Inferior parietal cortex (tissue), 1 donor: ENCODE measurements at regions not wholly inside any gene's neighbourhood (a gene's known extent, or its start where the extent isn't known, plus 50 kb on each side); places are given as distances from the start of the nearest gene placed in this dataset.
A peak's percentile ranks its signal among the peaks of the same experiment; 100 is the strongest.

ENCODE experiments used
- DNase-seq: peaks from one replicate; pipeline ENCODE4 v3.0.0-alpha.2; 2016; ENCODE audit errors: extremely low spot score

DNA sequence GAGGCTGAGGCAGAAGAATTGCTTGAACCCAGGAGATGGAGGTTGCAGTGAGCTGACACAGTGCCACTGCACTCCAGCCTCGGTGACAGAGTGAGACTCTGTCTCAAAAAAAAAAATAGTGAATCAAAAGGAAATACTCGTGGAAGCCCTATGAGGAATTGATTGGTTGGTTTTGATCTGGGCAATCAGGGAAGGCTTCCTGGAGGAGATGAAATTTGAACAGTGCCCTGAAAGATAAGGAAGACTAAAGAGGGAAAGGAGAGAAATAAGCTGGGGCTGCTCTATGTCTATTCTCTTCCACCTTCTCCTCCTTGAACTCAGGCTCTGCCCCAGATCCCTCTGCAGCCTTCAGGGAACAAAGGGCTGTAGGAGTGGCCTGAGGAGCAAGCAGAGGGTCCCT lies 54.1 kb downstream of the IRF2BPL start:
- DNase-seq = no peak

DNA sequence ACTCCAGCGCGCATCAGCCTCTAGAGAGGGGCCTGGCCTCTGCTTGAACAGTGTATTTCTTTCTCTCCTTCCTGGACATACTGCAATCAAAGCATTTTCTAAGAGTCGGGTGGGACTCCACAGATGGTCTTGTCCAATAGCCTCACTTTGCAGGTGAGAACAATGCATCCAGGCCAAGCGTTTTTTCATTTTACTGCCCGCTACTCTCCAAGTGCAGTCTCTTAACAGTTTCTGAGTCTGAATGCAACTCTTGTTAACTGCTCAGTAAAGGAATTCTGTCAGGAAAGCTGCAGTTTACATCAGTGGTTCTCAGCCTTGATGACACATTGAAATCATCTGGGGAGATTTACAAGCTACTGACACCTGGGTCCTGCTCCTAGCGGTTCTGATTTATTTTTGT lies 57.0 kb downstream of the IRF2BPL start:
- no peak for DNase-seq

DNA sequence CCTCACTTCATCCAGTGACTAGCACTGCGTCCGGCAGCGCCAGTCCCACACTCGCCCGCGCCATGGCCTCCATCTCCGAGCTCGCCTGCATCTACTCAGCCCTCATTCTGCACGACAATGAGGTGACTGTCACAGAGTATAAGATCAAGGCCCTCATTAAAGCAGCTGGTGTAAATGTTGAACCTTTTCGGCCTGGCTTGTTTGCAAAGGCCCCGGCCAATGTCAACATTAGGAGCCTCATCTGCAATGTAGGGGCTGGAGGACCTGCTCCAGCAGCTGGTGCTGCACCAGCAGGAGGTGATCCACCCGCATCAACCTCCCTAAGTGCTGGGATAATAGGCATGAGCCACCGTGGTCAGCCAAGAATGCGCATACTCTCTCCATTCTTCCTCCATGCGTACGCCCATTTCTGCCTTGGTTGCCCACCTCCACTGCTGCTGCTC lies 59.9 kb downstream of the IRF2BPL start:
- no peak for DNase-seq

DNA sequence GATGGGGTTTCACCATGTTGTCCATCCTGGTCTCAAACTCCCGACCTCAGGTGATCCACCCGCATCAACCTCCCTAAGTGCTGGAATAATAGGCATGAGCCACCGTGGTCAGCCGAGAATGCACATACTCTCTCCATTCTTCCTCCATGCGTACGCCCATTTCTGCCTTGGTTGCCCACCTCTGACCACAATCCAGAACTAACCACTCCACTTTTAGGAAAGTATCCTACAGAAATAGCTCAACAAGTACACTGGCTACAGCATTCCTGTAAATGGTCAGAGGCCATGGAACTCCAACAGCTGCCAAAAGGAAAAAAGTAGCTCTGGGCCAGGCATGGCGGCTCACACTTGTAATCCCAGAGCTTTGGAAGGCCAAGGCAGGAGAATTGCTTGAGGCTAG lies 60.7 kb downstream of the IRF2BPL start:
- DNase-seq = no peak

DNA sequence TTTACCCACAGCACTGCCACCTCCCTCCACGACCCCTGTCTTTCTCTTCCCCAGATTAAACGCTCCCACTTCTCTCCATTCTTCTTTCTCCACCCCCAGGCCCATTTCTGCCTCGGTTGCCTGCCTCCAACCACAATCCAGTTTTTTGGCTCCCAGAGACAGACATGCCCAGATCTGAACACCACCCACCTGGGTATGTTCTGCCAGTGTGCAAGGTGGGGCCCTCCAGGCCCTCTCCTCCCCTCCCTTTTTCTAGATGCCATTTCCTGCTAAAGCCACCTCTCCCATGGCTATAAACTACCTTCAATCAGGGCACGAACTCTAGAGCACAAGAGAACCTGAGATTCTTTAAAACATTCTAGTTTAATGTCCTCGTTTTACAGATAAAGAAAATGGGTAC lies 63.3 kb downstream of the IRF2BPL start:
- DNase-seq = no peak

DNA sequence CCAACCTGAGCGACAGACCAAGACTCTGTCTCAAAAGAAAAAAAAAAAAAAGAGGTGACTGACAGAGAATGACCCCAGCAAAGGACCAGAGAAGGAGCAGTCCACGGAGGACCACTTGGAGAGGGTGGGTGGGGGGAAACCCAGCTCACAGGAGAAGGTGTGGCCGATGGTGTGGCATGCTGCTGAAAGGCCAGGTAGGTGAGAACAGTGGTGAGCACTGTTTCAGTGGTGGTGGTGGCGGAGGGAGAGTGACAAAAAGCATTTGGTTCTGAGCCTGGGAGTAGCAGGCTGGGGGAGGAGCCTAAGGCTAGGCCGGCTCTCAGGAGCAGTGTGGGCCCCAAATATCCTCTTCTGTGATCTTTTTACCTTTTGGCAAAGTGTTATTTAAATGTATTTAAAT lies 63.8 kb downstream of the IRF2BPL start:
- DNase-seq = no peak

DNA sequence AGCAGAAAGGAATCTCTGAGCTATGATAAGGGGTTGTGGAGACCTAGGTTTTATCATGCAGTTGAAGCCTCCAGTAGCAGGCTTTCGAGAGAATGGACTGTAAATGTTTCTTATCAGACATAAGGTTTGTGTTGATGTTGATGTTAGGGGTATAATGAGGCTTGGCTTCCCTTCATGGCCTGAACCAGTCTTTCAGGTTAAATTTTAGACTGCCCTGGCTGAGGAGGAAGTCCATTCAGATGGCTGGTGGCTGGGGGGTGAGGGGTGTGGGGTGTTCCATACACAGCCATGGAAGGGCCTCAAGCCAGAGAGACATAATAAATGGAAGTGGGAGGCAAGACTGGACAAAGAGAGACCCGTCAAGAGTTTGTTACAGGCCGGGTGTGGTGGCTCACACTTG lies 65.1 kb downstream of the IRF2BPL start:
- no peak for DNase-seq

DNA sequence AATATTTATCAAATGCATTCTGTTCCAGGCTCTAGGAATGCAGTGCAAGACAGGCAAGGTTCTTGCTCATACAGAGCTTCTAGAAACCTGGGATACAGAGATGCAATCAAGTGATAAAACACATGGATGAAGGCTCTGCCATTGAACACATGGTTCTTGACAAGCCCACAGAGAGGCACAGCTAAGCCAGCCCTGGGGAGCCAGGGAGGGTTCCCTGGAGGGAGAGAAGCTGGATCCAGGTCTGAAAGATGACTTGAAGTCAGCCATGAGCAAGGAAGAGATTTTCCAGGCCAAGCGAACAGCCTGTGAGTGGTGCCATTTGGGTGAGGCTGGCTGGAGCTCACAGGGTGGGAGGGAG lies 66.2 kb downstream of the IRF2BPL start:
- DNase-seq = no peak

DNA sequence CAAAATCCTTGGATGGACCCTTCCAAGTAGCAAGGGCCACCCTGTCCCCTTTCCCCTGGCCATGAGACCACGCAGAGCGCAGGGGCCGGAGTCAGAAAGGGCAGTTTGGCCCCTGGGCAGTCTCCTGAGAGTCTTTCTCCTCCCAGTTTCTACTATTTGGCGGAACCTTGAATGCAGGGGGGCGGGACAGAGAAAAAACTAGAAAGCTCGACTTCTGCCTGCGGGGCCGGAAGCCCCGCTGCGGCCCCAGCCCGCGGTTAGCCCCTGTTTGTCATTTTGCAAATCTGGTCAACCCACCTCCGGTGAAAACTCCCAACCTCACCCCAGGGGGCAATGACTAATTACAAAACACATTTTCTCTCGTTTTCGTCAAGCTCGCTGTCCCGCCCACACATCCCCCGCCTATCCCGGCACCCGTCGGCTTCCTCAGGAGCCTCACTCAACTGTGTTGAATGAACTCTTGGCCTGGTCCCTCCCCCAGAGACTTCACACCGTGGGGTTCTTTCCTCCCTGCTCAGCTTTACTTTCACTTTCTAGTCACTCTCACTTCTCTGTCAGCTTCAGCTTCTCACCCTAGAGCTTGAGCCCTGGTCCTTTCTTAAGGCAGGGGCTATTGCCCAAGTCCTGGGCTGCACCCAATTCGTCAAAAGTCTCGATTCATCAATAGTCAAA lies 66.7 kb downstream of the IRF2BPL start:
- DNase-seq = peak; percentile 63

DNA sequence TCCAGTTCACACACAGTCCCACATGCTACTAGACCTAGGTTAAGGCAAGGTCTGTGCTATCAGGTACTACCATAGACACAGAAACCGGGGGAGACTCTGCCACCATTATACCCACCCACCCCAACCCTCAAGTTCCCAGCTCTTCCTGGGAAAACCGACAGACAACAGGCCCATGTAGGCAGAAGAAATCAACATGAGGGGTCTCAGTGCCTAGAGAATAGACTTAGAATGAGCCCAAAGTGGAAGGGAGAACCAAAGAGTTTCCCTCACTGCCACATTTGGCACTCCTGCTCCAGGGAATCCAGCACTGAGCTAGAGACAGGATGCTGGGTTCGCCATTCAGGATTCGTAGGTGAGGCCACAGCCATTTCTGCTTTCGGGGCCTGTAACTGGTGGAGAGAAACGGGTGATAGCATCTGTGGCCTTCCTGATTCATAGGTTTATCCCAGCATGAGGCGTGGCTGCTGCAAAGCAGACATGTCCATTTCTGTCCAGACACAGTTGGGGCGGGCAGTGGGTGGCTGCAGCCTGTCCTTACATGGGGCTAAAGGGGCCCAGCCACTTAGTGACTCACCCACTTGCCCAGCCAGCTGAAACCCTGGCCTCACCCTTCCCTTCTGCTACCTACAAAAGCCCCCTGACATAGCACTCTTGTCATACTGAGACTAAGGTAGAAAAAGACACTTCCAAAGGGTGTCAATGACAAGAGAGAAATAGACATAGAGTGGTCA lies 69.4 kb downstream of the IRF2BPL start:
- DNase-seq = no peak

DNA sequence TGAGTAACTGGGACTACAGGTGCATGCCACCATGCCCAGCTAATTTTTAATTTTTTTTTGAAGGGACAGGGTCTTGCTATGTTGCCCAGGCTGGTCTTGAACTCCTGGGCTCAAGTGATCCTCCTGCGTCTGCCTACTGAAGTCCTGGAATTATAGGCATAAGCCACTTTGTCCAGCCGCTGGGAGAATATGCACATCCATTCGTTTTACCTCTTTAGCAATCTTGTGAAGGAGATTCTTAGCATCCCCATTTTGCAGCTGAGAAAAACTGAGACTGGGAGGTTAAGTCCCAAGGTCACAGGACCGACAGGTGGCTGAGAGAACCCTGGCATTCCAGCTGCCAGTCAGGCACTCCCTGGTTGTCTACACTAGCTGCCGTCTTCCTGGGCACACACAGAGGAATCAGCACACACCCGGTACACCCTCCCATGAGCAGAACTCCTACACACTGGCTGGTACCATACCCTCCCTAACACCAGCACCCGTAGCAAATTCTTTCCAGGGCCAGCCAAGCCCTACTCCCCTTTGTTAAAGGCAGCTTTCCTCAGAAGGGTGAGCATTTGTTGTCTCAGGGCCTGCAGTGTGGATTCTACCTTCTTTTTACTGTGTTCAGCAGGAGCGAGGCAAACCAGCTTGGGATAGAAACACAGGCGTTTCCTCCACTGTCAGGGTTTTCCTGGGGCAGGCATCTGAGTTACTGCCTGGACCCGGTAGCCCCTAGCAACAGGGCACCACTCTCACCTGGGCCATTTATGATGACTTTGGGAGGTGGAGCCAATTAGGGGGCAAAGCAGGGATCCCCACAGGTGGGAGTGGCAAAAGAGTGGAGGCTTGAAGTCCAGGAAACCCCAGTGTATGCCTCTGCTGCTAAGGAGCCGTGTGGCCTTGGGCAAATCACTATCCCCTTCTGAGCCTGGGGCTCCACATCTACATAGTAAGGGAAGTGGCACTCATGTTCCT lies 70.2 kb downstream of the IRF2BPL start:
- DNase-seq = no peak

DNA sequence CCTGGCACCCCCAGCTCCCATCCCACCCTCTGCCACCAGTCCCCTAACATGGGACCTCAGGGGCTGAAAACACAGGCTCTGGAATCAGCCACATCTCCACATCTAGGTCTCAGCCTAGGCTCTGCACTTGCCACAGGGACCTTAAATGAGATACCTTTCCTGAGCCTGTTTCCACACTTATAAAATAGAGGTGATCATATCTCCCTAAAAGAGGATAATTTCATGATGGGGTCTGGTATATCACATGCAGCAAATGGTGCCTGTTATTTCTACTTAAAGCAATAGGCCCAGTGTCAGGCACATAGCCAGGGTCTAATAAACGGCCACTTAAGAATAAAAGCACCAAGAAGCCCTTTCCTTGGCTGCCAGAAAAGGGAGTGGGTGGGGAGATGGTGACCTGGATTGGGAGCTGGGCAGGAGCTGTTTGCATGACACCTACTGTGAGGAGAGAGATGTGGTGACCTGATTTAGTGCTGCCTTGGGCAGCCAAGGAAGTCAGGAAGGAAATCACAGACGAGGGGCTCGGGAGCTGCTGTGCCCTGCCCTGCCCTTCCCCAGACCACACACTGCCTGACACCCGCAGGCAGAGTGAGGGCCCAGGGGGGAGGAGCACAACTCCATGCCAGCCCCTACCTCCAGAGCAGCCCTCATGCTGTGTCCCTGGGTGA lies 71.2 kb downstream of the IRF2BPL start:
- no peak for DNase-seq

DNA sequence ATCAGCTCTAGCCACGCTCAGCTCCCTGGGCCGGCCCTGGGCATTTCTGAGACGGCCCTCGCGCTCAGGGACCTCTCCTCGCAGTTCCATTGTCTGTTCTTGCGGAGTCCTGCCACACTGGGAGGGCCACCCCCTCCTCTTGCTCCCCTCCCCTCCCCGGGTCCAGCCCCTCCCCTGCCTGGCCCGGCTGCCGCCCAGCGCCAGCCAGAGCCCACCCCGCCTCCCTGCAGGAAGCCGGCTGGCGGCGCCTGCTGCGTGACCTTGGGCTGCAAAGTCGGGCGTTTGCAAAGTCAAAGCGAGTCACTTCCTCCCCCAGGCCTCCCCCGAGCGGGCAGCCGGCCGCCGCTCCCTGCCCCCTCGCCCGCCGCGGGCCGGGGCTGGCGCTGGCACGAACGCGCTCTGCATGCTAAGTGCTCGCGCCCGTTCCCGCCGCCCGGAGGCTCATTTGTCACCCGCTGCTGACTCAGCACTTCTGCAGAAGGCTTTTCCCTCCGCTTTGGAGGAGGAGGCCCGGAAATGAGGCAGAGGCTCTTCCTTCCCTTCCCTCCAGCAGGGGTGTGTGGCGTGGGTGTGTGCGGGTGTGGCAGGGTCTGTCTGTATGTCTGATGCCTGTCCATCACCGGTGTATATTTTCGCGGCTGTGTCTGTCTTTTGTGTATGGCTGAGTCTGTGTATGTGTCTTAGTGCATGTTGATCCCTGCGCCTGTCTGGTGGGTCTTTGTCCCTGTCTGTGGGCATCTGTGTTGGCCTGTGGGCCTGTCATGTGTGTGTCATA lies 72.0 kb downstream of the IRF2BPL start:
- DNase-seq = peak; percentile 93

DNA sequence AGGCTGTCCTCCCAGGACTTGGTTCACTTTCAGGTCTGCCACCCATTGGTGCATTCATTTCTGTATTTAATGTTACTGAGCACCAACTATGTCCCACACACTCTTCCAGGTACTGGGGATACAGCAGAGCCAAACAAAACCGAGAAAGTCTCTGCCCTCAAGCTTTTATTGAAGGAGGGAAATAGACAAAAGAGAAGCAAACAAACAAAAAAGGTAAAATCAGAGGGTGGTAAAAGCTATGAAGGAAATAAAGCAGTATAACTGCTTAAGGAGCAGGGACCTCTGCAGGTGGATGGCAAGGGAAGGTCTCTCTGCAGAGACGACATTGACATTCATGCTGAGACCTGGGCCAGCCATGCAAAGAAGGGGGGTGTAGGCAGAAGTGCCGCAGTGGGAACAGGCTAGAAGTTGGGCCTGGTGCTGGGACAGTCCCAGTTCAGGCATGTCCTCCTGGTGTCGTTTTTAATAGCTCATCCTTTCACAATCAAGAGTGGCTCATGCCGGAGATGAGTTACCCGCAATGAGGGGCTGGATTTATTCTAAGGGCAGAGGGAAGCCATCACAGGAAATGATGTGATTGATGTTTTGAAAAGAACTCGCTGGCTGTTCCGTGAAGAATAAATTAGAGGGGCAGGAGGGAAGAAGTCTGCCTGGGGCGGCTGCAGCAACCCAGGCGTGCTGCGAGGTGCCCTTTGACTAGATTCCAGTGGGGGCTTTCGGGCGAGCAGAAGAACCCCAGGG lies 72.8 kb downstream of the IRF2BPL start:
- no peak for DNase-seq

DNA sequence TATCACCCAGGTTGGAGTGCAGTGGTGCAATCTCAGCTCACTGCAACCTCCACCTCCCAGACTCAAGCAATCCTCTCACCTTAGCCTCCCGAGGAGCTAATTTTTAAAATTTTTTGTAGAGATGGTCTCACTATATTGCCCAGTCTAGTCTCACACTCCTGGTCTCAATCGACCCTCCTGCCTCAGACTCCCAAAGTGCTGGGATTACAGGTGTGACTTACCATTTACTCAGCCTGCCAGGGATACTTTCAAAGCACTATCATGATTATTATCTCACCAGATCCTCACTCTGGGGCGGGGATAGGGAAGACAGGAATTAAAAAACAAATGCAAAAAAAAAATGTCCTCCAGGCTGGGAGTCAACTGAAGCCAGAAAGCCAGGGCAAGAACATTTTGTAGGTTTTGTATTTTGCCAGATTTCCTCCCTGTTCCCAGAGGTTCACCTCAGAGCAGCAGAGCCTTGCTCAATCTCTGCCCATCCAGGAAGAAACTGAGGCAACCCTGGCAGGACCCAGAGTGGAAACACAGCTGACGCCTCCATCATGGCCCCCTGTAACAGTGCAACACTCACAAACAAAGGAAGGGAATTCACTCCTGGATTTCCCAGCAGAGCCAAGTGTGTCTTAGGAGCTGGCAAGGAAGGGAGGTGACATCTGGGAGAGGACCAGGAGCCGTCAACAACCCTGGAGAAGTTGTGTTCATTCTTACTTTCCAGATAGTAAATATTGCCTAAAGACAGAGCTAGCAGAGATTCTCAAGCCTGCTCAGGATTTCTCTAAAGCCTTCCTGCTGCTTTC lies 73.9 kb downstream of the IRF2BPL start:
- no peak for DNase-seq

DNA sequence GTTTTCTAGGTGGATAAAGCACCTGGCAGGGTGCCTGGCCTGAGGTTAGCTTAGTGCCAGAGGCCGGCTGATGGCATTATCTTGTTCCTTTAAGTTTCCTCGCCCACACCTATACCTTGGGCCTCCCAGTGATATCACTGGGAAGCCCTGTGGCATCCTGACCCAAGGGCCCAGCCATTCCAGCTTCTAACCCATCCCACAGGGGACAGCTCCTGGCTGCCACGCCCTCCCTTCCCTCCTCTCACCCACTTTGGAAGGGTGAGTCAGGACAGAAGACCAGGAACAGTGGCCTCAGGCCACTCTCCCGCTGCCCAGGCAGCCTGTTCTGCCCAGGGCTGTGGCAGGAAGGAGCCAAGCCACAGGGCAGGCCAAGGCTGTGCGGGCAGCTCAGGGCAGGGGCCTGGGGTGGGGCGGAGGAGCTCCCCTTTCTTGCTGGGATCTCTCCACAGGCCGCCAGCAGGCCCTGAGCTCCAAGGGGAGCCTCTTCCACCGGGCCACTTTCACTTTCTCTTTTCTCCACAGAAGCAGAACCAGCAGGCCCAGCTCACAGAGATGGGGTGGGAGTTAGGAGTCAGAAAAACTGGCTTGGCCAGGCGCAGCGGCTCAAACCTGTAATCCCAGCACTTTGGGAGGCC lies 75.1 kb downstream of the IRF2BPL start:
- no peak for DNase-seq

DNA sequence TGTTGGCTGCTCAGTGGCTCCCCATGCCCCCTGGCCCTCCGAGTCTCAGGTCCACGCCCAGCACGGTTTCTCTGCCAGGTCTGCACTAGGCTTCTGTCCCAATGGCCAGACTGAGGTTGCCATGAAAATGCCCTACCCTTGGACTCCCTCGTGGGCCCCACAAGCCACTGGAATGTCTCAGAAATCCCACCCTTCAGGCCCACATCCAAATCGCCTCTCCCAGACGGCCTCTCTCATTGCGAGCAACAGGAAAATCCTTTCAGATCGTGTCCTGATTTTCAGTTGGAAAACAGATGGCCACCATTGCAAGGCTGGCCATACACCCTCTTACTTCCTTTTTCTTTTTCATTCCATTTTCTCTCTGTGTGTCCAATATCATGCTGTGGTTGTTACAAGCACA lies 77.3 kb downstream of the IRF2BPL start:
- no peak for DNase-seq

DNA sequence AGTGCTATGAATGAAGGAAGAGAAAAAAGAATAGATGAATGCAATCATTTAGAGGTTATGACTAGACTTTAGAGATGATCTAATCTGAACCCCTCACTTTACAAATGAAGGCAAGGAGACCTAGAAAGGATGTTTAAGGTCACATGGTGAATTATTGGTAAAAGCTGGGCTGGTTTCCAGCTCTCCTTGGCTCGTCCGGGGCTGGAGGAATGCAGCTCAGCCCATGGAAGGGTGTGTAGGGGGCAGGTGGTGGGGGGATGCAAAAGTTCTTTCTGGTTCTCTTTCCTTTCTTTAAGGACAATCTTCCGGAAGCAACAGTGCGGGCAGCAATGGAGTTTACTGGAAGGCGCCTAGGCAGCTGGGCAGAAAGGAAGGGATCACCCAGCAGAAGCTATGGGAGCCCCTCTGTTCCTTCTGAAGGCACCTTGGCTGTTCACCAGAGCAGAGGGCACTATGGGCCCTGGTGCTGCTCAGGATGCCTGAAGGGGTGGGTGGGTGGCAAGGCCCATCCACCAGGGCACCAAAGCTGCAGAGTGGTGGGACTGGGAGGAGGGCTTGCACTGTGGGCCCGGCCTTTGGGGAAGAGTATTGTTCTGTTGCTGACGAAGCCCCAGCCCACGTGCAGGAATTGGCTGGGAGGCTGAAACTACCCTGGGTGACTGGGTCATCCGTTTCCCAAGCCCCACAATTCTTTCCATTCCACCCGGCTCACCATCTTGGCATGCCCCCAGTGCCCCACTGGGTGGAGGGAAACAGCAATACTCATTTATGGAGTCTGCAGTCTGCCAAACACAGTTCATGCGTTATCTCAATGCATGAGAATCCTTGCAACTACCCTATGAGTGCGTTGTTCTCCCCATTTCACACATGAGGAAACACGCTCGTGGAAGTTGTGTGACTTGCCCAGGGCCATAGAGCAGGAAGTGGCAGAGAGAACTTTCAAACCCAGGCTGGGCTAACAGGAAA lies 78.2 kb downstream of the IRF2BPL start:
- no peak for DNase-seq
